ENCODE measurements at regions not wholly inside any gene's neighbourhood (a gene's known extent, or its start where the extent isn't known, plus 50 kb on each side); places are given as distances from the start of the nearest gene placed in this dataset.

GRCh38 chr7:101699399-101699798, 70.3 kb upstream of the MYL10 start:
- in situ Hi-C loops (cut with MboI; ENCODE audit: low pct_unique_long_range_greater_than_20kb, low sequenced_read_pairs, unreplicated experiment), result no loop called here
- TF ChIP-seq CTCF (IDR thresholded peaks at IDR 0.05; ENCODE audit: extremely low read depth, insufficient read depth, missing control alignments), result no peak
- DNase-seq (ENCODE audit: low spot score), result no peak

- DNase-seq (ENCODE audit: low spot score), result no peak
- no peak for TF ChIP-seq CTCF (IDR thresholded peaks at IDR 0.05; ENCODE audit: extremely low read depth, insufficient read depth, missing control alignments)
- in situ Hi-C loops (cut with MboI; ENCODE audit: low pct_unique_long_range_greater_than_20kb, low sequenced_read_pairs, unreplicated experiment), result no loop called here
These were observed 71.1 kb upstream of the MYL10 start for GRCh38 chr7:101699881-101700823.

- no peak for DNase-seq (ENCODE audit: low spot score)
- no peak for TF ChIP-seq CTCF (IDR thresholded peaks at IDR 0.05; ENCODE audit: extremely low read depth, insufficient read depth, missing control alignments)
- in situ Hi-C loops (cut with MboI; ENCODE audit: low pct_unique_long_range_greater_than_20kb, low sequenced_read_pairs, unreplicated experiment), result no loop called here
These were observed 72.2 kb upstream of the MYL10 start for GRCh38 chr7:101701153-101701794.

- no peak for DNase-seq (ENCODE audit: low spot score)
- in situ Hi-C loops (cut with MboI; ENCODE audit: low pct_unique_long_range_greater_than_20kb, low sequenced_read_pairs, unreplicated experiment), result no loop called here
- TF ChIP-seq CTCF (IDR thresholded peaks at IDR 0.05; ENCODE audit: extremely low read depth, insufficient read depth, missing control alignments), result no peak
These were observed 73.3 kb upstream of the MYL10 start for GRCh38 chr7:101702362-101702850.

- in situ Hi-C loops (cut with MboI; ENCODE audit: low pct_unique_long_range_greater_than_20kb, low sequenced_read_pairs, unreplicated experiment), result no loop called here
- DNase-seq (ENCODE audit: low spot score), result no peak
- TF ChIP-seq CTCF (IDR thresholded peaks at IDR 0.05; ENCODE audit: extremely low read depth, insufficient read depth, missing control alignments), result no peak
These were observed 76.2 kb upstream of the MYL10 start for GRCh38 chr7:101705331-101705730.

- in situ Hi-C loops (cut with MboI; ENCODE audit: low pct_unique_long_range_greater_than_20kb, low sequenced_read_pairs, unreplicated experiment), result no loop called here
- no peak for DNase-seq (ENCODE audit: low spot score)
- TF ChIP-seq CTCF (IDR thresholded peaks at IDR 0.05; ENCODE audit: extremely low read depth, insufficient read depth, missing control alignments), result no peak
These were observed 78.5 kb upstream of the MYL10 start for GRCh38 chr7:101707587-101707986.
